ENCODE measurements at regions not wholly inside any gene's neighbourhood (a gene's known extent, or its start where the extent isn't known, plus 50 kb on each side); places are given as distances from the start of the nearest gene placed in this dataset.

DNA sequence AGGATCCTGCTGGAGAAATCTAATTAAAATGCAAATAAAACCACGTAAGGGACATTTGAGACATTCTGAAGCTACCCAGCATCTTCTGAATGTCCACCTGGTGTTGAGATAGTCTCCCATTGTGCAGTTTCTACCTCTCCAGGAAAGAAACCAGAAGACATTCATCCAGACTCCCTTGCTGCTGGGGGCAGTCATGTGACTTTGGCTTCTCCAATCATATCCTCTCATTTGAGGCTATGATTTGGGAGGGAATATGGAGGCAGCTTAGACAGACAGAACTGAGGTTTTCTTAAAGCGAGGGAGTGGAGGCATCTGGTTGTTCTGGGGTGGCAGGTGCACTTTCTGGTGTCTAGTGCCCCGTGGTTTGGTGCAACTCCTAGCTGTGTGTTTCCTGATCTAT lies 315.2 kb upstream of the SULF2 start:
- TF ChIP-seq, protein P1, sequence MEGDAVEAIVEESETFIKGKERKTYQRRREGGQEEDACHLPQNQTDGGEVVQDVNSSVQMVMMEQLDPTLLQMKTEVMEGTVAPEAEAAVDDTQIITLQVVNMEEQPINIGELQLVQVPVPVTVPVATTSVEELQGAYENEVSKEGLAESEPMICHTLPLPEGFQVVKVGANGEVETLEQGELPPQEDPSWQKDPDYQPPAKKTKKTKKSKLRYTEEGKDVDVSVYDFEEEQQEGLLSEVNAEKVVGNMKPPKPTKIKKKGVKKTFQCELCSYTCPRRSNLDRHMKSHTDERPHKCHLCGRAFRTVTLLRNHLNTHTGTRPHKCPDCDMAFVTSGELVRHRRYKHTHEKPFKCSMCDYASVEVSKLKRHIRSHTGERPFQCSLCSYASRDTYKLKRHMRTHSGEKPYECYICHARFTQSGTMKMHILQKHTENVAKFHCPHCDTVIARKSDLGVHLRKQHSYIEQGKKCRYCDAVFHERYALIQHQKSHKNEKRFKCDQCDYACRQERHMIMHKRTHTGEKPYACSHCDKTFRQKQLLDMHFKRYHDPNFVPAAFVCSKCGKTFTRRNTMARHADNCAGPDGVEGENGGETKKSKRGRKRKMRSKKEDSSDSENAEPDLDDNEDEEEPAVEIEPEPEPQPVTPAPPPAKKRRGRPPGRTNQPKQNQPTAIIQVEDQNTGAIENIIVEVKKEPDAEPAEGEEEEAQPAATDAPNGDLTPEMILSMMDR (conservative IDR thresholded peaks at IDR 0.05): no peak
- TF ChIP-seq ZFX (IDR thresholded peaks at IDR 0.05): no peak

Measured in C4-2B (cell line).